Bronchial epithelial cell (primary cell): ENCODE measurements at regions not wholly inside any gene's neighbourhood (a gene's known extent, or its start where the extent isn't known, plus 50 kb on each side); places are given as distances from the start of the nearest gene placed in this dataset.
"Not testable (repeated sequence)": the region's sequence is repeated elsewhere in the genome, so short reads cannot be mapped to it uniquely, and the experiment has no call there.

Experiments
- DNase-seq: peaks from one replicate; pipeline ENCODE4 v3.0.0-alpha.2; 2010; ENCODE audit warnings: low read depth
- FAIRE-seq: peaks from 2 replicates; lab custom pipeline; 2011; peaks lifted over from hg19 to GRCh38; lab: Jason Lieb, UNC
- H3K27me3 ChIP-seq: 2 replicates; pipeline ENCODE4 v1.5.1; 2011; ENCODE audit warnings: low read length; ENCODE audit not compliant: control insufficient read depth, insufficient read depth
- H3K36me3 ChIP-seq: 2 replicates; pipeline ENCODE4 v1.5.1; 2011; ENCODE audit warnings: low read length; ENCODE audit not compliant: control insufficient read depth, insufficient read depth
- H3K4me3 ChIP-seq: 2 replicates; pipeline ENCODE4 v1.5.1; 2011; ENCODE audit warnings: mild to moderate bottlenecking, low read depth, low read length, control low read depth
- TF ChIP-seq, protein P1 (sequence below): IDR thresholded peaks from 2 replicates; pipeline ENCODE4 v1.5.1; 2011; ENCODE audit warnings: mild to moderate bottlenecking, moderate library complexity, low read length, control low read depth, inconsistent platforms; ENCODE audit not compliant: insufficient read depth, severe bottlenecking

DNA sequence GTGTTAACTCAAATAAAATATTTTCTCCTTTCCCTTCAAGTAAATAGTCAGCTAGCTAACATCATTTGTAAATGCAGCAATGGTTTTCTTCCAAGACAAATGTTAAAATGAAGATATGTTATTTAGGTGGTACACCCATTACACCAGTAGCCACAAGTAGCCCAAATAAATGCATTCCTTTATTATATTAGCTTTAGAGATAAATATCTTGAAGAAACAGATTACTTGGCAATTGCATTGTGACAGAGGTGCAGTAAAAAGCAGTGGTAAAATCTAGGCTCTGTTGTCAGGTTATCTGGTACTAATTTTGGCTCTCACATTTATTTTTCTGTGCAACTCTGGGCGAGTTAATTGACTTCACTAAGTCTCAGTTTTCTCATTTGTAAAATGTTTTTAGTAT, 193.0 kb downstream of the NAA11 start:
- Histone ChIP-seq H3K36me3 (no peaks in the 10 kb centered on the region), H3K27me3 (no peaks in the 10 kb centered on the region), H3K4me3 (no peak overlapping the region)
- DNase-seq (no peak), FAIRE-seq (no peak)
- TF ChIP-seq, protein P1, sequence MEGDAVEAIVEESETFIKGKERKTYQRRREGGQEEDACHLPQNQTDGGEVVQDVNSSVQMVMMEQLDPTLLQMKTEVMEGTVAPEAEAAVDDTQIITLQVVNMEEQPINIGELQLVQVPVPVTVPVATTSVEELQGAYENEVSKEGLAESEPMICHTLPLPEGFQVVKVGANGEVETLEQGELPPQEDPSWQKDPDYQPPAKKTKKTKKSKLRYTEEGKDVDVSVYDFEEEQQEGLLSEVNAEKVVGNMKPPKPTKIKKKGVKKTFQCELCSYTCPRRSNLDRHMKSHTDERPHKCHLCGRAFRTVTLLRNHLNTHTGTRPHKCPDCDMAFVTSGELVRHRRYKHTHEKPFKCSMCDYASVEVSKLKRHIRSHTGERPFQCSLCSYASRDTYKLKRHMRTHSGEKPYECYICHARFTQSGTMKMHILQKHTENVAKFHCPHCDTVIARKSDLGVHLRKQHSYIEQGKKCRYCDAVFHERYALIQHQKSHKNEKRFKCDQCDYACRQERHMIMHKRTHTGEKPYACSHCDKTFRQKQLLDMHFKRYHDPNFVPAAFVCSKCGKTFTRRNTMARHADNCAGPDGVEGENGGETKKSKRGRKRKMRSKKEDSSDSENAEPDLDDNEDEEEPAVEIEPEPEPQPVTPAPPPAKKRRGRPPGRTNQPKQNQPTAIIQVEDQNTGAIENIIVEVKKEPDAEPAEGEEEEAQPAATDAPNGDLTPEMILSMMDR, result no peak

DNA sequence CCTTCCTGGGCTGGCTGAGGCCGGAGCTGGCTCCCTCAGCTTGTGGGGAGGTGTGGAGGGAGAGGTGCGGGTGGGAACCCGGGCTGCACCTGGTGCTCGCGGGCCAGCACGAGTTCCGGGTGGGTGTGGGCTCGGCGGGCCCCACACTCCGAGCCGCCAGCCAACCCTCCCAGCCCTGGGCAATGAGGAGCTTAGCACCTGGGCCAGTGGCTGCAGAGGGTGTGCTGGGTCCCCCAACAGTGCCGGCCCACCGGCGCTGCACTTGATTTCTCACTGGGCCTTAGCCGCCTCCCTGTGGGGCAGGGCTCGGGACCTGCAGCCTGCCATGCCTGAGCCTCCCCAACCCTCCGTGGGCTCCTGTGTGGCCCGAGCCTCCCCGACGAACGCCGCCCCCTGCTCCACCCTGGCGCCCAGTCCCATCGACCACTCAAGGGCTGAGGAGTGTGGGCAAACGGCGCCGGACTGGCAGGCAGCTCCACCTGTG, 182.7 kb upstream of the PAQR3 start:
- Histone ChIP-seq H3K36me3 (no peaks in the 10 kb centered on the region), H3K27me3 (no peaks in the 10 kb centered on the region), H3K4me3 (no peak overlapping the region)
- FAIRE-seq (no peak), DNase-seq (no peak)
- TF ChIP-seq, protein P1, result no peak

DNA sequence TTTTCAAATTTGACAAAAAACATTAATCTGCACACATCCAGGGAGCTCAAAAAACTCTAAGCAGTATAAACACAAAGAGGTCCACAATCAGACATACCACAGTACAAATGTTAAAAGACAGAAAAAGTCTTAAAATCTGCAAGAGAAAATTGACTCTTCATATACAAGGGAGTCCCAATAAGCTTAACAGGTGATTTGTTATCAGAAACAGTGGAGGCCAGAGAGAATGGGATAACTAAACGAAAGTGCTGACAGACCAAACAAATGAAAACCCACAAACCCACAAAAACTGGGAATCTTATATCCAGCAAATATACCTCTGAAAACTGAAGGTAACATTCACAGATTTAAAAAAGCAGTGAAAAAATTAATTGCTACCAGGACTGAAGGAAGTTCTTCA, 182.0 kb upstream of the PAQR3 start:
- TF ChIP-seq, protein P1, result no peak
- Histone ChIP-seq H3K27me3 (no peaks in the 10 kb centered on the region), H3K4me3 (no peak overlapping the region), H3K36me3 (no peaks in the 10 kb centered on the region)
- no peak for DNase-seq
- no peak for FAIRE-seq

DNA sequence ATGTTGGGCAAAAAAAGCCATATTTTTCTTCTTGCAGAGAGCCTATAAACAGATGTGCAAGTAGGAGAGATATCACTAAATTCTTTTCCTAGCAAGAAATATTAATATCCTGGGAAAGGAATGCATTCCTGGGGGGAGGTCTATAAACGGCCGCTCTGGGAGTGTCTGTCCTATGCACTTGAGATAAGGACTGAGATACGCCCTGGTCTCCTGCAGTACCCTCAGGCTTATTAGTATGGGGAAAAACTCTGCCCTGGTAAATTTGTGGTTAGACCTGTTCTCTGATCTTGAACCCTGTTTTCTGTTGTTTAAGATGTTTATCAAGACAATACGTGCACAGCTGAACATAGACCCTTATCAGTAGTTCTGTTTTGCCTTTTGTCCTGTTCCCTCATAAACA, 177.8 kb upstream of the PAQR3 start:
- DNase-seq, H3K36me3 ChIP-seq, H3K27me3 ChIP-seq, FAIRE-seq, H3K4me3 ChIP-seq: not testable (repeated sequence)

DNA sequence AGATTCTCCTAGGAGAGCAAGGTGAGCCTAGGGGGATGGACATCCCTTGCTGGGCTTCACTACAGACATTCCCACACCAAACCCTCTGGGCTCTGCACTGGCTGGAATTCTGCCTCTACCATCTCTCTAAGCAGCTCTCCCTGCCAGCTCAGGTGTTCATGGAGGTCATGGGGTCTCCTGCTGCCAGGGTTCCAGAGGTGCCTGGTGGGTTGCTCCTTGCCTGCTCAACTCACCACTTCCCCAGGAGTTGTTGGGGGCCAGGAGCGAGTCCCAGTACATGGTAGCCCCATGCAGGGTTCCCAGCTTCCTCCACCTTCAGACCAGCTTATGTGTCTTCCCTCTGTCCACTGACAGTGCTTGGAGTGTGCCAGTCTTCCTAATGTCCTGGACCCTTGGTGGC, 167.8 kb upstream of the PAQR3 start:
- TF ChIP-seq, protein P1, result no peak
- FAIRE-seq, result no peak
- Histone ChIP-seq H3K36me3 (no peaks in the 10 kb centered on the region), H3K27me3 (no peaks in the 10 kb centered on the region), H3K4me3 (no peak overlapping the region)
- DNase-seq, result no peak

DNA sequence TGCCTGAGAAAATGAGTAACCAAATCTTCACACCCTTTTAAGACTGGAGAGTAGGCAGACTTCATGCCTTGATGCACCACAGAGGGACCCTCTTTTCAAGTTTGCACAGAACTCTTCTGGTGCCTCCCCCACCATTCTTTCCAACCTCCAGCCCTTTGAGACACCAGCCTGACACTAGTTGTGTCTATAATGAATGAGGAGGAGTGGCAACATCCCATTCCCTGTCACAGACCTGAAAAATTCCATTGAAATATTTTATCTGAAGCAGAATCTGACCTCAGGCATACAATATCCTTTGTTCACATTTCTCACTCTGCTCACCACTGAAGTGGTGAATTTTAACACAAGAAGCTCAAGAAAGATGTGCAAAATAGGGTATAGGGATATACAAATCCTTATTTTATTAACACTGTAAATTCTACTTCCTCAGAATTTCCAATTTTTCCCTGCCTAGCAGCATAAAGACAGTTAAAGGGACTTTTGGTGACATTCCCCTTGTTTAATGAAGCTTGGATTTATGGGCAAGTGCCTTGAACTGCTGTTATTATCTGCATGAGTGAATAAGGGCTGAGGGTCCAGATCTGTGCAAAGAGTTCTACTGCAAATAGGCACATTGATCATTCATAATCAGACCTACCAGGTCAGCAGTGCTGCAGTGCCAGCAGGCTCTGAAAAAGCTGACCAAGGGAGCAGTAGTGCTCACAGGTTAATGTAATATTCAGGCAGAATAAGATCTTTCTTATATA, 149.9 kb upstream of the PAQR3 start:
- no peak for DNase-seq
- H3K27me3 ChIP-seq, result no peaks in the 10 kb centered on the region
- H3K4me3 ChIP-seq, result no peak overlapping the region
- no peak for FAIRE-seq
- TF ChIP-seq, protein P1, result no peak
- no peaks in the 10 kb centered on the region for H3K36me3 ChIP-seq
